Activated T-helper 17 cell treated with anti-CD3 and anti-CD28 coated beads, Interleukin-2, amount 50 U/mL, for 72 hours (primary cell): ENCODE measurements at regions not wholly inside any gene's neighbourhood (a gene's known extent, or its start where the extent isn't known, plus 50 kb on each side); places are given as distances from the start of the nearest gene placed in this dataset.
"Not testable (repeated sequence)": the region's sequence is repeated elsewhere in the genome, so short reads cannot be mapped to it uniquely, and the experiment has no call there.

Experiments used
- ATAC-seq: fragments of 150-1000 bp; cut with Tn5 transposase; replicated peaks from 2 replicates; pipeline ENCODE4 v1.10.0; 2021; ENCODE audit warnings: mild to moderate bottlenecking, moderate library complexity
- H3K27ac Mint-ChIP-seq: one replicate; pipeline ENCODE4 v1.8.0; 2022; ENCODE audit warnings: mixed read lengths
- H3K27me3 Mint-ChIP-seq: one replicate; pipeline ENCODE4 v1.8.0; 2022; ENCODE audit warnings: mixed read lengths
- H3K36me3 Mint-ChIP-seq: one replicate; pipeline ENCODE4 v1.8.0; 2022; ENCODE audit warnings: low read depth, mild to moderate bottlenecking, mixed read lengths
- H3K4me1 Mint-ChIP-seq: one replicate; pipeline ENCODE4 v1.8.0; 2022; ENCODE audit warnings: mixed read lengths
- H3K4me3 Mint-ChIP-seq: one replicate; pipeline ENCODE4 v1.8.0; 2022; ENCODE audit warnings: mild to moderate bottlenecking, mixed read lengths
- H3K9me3 Mint-ChIP-seq: one replicate; pipeline ENCODE4 v1.8.0; 2022; ENCODE audit warnings: mixed read lengths

DNA sequence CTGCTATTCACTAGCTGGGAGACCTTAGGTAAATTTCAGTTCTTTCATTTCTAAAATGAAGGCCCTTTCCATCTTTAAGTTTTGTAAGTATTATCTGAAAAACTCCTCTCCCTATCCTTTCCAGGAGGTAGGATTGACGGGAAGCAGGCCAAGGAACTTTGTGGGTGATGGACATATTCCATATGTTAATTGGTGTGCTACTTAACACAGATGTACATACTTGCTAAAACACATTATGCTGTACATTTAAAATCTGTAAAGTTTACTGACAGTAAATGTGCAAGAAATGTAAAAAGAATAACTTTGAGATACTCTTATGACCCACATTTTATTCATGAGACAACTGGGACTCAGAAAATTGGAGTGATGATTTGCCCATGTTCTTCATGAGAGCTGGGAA, 329.8 kb upstream of the LRRC3B start:
- ATAC-seq: no peak
- Mint-ChIP-seq H3K27ac (no peak overlapping the region), H3K27me3 (no peaks in the 10 kb centered on the region), H3K36me3 (no peaks in the 10 kb centered on the region), H3K4me3 (no peak overlapping the region), H3K4me1 (no peaks in the 10 kb centered on the region), H3K9me3 (peaks cover 6% of the 10 kb centered on the region)

- Mint-ChIP-seq H3K36me3 (no peaks in the 10 kb centered on the region), H3K9me3 (peaks cover 6% of the 10 kb centered on the region), H3K4me3 (no peak overlapping the region), H3K4me1 (no peaks in the 10 kb centered on the region), H3K27me3 (no peaks in the 10 kb centered on the region), H3K27ac (no peak overlapping the region)
- ATAC-seq: no peak
Measured at GRCh38 chr3:26293329-26293844, 329.2 kb upstream of the LRRC3B start.

GRCh38 chr3:26307192-26307591, 315.4 kb upstream of the LRRC3B start:
- peaks cover 4% of the 10 kb centered on the region for H3K27me3 Mint-ChIP-seq
- no peaks in the 10 kb centered on the region for H3K4me1 Mint-ChIP-seq
- no peak overlapping the region for H3K27ac Mint-ChIP-seq
- no peak overlapping the region for H3K4me3 Mint-ChIP-seq
- no peak for ATAC-seq
- H3K36me3 Mint-ChIP-seq: no peaks in the 10 kb centered on the region
- peaks cover 20% of the 10 kb centered on the region for H3K9me3 Mint-ChIP-seq

DNA sequence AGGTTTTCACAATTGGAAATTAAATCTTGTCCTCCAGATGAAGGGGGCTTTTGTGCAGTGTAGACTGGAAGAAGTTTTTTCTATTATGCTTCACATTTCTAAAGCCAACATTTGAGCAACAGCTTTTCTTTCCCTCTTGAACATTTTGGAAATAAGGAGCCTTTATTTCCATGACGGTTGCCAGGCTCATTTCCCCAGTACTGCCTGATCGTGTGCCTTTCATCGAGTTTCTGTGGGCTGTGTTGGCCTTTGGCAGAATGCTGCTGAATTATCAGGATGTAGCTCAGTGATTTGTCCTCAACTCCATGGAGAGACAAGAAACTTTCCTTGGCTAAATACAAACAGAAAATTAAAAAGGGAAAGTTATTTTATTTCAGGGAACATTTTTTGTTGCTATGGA, 314.8 kb upstream of the LRRC3B start:
- ATAC-seq: no peak
- no peaks in the 10 kb centered on the region for H3K36me3 Mint-ChIP-seq

DNA sequence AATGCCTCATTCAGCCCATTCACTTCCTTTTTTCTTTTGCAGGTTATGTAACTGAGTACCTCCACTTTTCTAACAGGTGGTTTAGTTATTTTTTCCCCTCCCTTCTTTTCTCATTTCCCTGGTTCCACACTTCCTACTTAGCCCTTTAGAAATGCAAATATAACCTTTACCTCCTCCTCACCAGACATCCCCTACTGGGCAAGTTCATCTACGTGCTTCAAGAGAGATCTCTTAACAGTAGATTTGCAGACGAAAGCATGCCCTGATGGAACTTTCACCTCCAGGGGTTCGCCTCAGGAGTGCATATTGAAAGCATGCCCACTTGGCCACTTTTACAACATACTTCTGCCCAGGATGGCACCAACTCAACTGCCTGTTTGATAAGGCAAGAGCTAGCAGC, 314.1 kb upstream of the LRRC3B start:
- Mint-ChIP-seq H3K27me3 (peaks cover 4% of the 10 kb centered on the region), H3K36me3 (no peaks in the 10 kb centered on the region), H3K4me1 (no peaks in the 10 kb centered on the region), H3K9me3 (peaks cover 23% of the 10 kb centered on the region), H3K4me3 (no peak overlapping the region), H3K27ac (no peak overlapping the region)
- ATAC-seq: no peak

More for the DNA sequence above, 314.8 kb upstream of the LRRC3B start:
- Mint-ChIP-seq H3K27ac (no peak overlapping the region), H3K4me3 (no peak overlapping the region), H3K27me3 (peaks cover 4% of the 10 kb centered on the region), H3K4me1 (no peaks in the 10 kb centered on the region), H3K9me3 (peaks cover 23% of the 10 kb centered on the region)

DNA sequence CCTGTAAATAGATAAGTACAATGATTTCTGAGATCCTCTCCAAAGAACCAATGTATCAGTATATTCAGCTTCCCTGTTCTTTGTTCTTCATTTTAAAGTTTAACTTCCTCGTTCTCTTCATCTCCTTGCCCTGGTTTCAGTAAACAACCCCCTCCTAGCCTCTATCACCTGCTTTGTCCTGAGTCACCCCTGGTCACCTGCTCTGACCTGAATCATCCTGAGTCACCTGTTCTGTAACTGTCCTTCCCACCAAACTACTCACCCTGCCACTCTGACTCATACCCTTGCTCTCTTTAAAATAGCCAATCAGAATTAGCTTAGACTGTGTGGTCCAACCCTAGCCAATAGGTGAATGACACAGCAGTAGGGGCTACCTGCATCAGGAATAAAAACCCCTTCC, 313.0 kb upstream of the LRRC3B start:
- not testable (repeated sequence) for ATAC-seq, H3K4me1 Mint-ChIP-seq, H3K27me3 Mint-ChIP-seq, H3K36me3 Mint-ChIP-seq, H3K4me3 Mint-ChIP-seq, H3K27ac Mint-ChIP-seq
- H3K9me3 Mint-ChIP-seq: peaks cover 23% of the 10 kb centered on the region

DNA sequence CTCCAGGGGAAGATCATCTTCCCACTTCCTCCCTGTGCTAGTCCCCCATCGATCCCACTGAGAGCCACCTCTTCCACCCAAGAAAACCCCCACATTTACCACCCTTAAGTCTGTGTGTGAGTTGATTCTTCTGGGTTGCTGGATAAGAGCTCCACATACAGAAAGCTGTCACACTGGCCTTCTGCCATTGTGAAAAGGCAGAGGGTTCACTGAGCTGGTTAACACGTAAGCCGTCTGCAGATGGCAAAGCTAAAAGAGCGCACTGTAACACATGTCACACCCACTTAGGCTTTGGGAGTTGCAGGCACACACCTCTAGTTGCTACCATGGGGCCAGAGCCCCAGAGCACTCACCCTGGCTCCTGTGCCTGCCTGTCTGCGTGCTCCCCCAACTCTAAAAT, 309.8 kb upstream of the LRRC3B start:
- no peaks in the 10 kb centered on the region for H3K4me1 Mint-ChIP-seq
- no peak for ATAC-seq
- H3K9me3 Mint-ChIP-seq: peaks cover 23% of the 10 kb centered on the region
- H3K4me3 Mint-ChIP-seq: no peak overlapping the region
- H3K36me3 Mint-ChIP-seq: no peaks in the 10 kb centered on the region
- no peaks in the 10 kb centered on the region for H3K27me3 Mint-ChIP-seq
- H3K27ac Mint-ChIP-seq: no peak overlapping the region

- Mint-ChIP-seq H3K27me3 (no peaks in the 10 kb centered on the region), H3K9me3 (peaks cover 16% of the 10 kb centered on the region), H3K27ac (no peak overlapping the region), H3K4me3 (no peak overlapping the region), H3K36me3 (no peaks in the 10 kb centered on the region), H3K4me1 (no peaks in the 10 kb centered on the region)
- no peak for ATAC-seq
Measured at GRCh38 chr3:26316472-26316871, 306.1 kb upstream of the LRRC3B start.

DNA sequence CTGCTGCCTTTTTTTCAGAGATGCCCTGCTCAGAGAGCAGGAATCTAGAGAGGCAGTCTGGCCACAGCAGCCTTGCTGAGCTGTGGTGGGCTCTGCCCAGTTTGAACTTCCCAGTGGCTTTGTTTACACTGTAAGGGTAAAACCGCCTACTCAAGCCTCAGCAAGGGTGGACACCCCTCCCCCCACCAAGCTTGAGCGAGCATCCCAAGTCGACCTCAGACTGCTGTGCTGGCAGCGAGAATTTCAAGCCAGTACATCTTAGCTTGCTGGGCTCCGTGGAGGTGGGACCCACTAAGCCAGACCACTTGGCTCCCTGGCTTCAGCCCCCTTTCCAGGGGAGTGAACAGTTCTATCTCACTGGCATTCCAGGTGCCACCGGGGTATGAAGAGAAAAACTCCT, 298.8 kb upstream of the LRRC3B start:
- not testable (repeated sequence) for H3K9me3 Mint-ChIP-seq, H3K4me3 Mint-ChIP-seq, H3K27ac Mint-ChIP-seq, H3K27me3 Mint-ChIP-seq, ATAC-seq, H3K36me3 Mint-ChIP-seq, H3K4me1 Mint-ChIP-seq

DNA sequence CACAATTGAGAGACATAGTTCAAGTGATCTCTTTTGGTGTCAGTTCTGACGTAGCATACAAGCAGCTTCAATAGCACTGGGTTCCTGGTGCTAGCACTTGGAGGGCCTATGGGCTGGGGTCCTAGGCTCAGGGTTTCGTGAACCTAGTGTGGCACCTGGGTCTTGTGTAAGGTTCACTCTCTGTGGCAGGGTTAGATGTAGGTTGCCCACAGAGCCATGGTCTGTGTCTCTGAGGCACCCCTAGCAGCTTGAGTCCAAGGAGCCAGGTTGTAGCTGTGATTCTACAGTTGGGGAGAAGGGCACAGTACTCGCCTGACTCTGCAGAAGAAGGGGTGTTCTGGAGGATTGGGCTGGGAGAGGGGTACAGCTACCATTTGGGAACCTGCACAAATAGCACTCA, 282.6 kb upstream of the LRRC3B start:
- H3K27ac Mint-ChIP-seq: no peak overlapping the region
- no peaks in the 10 kb centered on the region for H3K9me3 Mint-ChIP-seq
- no peaks in the 10 kb centered on the region for H3K36me3 Mint-ChIP-seq
- H3K27me3 Mint-ChIP-seq: no peaks in the 10 kb centered on the region
- no peak for ATAC-seq
- no peaks in the 10 kb centered on the region for H3K4me1 Mint-ChIP-seq
- no peak overlapping the region for H3K4me3 Mint-ChIP-seq

GRCh38 chr3:26343647-26344046, 278.9 kb upstream of the LRRC3B start:
- no peak overlapping the region for H3K27ac Mint-ChIP-seq
- H3K36me3 Mint-ChIP-seq: no peaks in the 10 kb centered on the region
- no peaks in the 10 kb centered on the region for H3K4me1 Mint-ChIP-seq
- ATAC-seq: no peak
- H3K27me3 Mint-ChIP-seq: no peaks in the 10 kb centered on the region
- H3K4me3 Mint-ChIP-seq: no peak overlapping the region
- H3K9me3 Mint-ChIP-seq: peaks cover 12% of the 10 kb centered on the region

GRCh38 chr3:26345613-26346012, 277.0 kb upstream of the LRRC3B start:
- peaks cover 14% of the 10 kb centered on the region for H3K9me3 Mint-ChIP-seq
- no peak for ATAC-seq
- H3K27me3 Mint-ChIP-seq: no peaks in the 10 kb centered on the region
- no peak overlapping the region for H3K4me3 Mint-ChIP-seq
- H3K36me3 Mint-ChIP-seq: no peaks in the 10 kb centered on the region
- no peaks in the 10 kb centered on the region for H3K4me1 Mint-ChIP-seq
- no peak overlapping the region for H3K27ac Mint-ChIP-seq

DNA sequence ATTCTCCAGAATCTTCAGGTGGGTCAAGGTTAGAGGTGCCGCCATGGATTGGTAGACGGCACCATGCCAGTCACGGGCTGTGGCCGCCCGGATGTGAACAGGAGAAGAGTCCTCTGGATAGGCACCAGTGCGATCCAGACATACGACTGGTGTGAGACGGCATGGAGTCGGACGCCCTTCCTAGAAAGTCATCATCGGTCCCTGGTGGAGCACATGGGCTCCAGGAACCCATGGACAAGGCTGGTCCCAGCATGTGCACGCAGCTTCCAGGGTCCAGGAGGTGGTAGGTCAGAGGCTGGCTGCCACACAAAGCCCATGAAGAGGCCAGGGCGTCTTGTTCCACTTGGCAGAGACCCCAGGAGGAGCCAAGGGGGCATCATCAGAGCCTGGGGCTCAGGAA, 276.1 kb upstream of the LRRC3B start:
- H3K27ac Mint-ChIP-seq: no peak overlapping the region
- ATAC-seq: no peak
- H3K4me1 Mint-ChIP-seq: no peaks in the 10 kb centered on the region
- no peak overlapping the region for H3K4me3 Mint-ChIP-seq
- H3K27me3 Mint-ChIP-seq: peaks cover 3% of the 10 kb centered on the region
- no peaks in the 10 kb centered on the region for H3K36me3 Mint-ChIP-seq
- peaks cover 20% of the 10 kb centered on the region for H3K9me3 Mint-ChIP-seq

GRCh38 chr3:26347150-26347549, 275.4 kb upstream of the LRRC3B start:
- Mint-ChIP-seq H3K27ac (no peak overlapping the region), H3K9me3 (peaks cover 20% of the 10 kb centered on the region), H3K36me3 (no peaks in the 10 kb centered on the region), H3K4me3 (no peak overlapping the region), H3K4me1 (no peaks in the 10 kb centered on the region), H3K27me3 (peaks cover 3% of the 10 kb centered on the region)
- ATAC-seq: no peak

DNA sequence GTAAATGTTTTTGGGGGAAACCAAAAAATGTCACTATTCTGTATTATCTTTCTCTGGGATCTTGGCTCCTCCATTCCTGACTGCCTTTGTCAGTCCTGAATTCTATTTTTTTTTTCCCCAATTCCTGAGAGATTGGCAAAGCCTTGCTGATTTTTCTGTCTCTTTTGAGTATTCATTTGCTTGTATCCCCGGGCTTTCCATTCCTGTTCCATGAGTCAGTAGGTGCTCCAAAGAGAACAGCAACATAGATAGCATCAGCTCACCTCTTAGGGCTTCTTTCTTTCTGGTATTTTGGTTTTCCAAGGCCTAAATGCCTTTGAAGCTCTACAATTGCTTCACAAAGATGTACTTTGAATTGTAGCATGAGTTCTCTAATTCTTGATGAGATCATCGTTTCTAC, 271.7 kb upstream of the LRRC3B start:
- ATAC-seq: no peak
- no peaks in the 10 kb centered on the region for H3K36me3 Mint-ChIP-seq
- no peak overlapping the region for H3K27ac Mint-ChIP-seq
- H3K4me3 Mint-ChIP-seq: no peak overlapping the region
- H3K9me3 Mint-ChIP-seq: peaks cover 25% of the 10 kb centered on the region
- no peaks in the 10 kb centered on the region for H3K4me1 Mint-ChIP-seq
- H3K27me3 Mint-ChIP-seq: peaks cover 3% of the 10 kb centered on the region

GRCh38 chr3:26353097-26353496, 269.5 kb upstream of the LRRC3B start:
- no peak for ATAC-seq
- Mint-ChIP-seq H3K36me3 (no peaks in the 10 kb centered on the region), H3K27ac (no peak overlapping the region), H3K27me3 (peaks cover 3% of the 10 kb centered on the region), H3K4me1 (no peaks in the 10 kb centered on the region), H3K4me3 (no peak overlapping the region), H3K9me3 (peaks cover 16% of the 10 kb centered on the region)
